ENCODE measurements at regions not wholly inside any gene's neighbourhood (a gene's known extent, or its start where the extent isn't known, plus 50 kb on each side); places are given as distances from the start of the nearest gene placed in this dataset.

DNA sequence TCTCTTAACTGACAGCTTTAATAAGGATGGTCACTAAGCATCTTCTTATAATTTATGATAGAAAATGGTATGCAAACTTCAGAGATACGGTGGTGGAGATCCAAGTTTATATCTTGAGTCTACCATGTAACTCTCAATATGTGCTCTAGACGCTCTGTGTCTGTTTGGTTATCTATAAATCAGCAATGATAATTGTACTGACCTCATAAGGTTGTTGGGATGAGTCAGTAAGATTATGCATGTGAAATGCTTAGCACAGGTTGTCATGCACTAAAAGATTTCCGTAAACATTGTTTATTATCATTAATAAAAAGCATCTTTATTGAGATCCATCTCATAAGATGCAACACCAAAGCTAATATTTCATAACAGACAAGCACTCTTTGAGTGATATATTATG, 1094.9 kb upstream of the EEF2KMT start:
- TF ChIP-seq CTCF (CRISPR knock-in tag; IDR thresholded peaks at IDR 0.05) (no peak), NR2F1 (CRISPR knock-in tag; IDR thresholded peaks at IDR 0.05) (no peak), ZBTB20 (CRISPR knock-in tag; IDR thresholded peaks at IDR 0.05; ENCODE audit: borderline replicate concordance, low read depth) (no peak), KAT7 (CRISPR knock-in tag; IDR thresholded peaks at IDR 0.05; ENCODE audit: borderline replicate concordance) (no peak), PCBP2 (optimal IDR thresholded peaks at IDR 0.05; ENCODE audit: low read depth, low read length, poor library complexity, severe bottlenecking) (no peak)
- TF ChIP-seq, protein P1, sequence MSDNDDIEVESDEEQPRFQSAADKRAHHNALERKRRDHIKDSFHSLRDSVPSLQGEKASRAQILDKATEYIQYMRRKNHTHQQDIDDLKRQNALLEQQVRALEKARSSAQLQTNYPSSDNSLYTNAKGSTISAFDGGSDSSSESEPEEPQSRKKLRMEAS (IDR thresholded peaks at IDR 0.05), result no peak

All from HepG2 (cell line).